Ishikawa (cell line): ENCODE measurements at regions not wholly inside any gene's neighbourhood (a gene's known extent, or its start where the extent isn't known, plus 50 kb on each side); places are given as distances from the start of the nearest gene placed in this dataset.

Experiments used
- EP300 ChIP-seq: IDR thresholded peaks from 2 replicates; pipeline ENCODE4 v1.6.1; 2012; ENCODE audit warnings: borderline replicate concordance
- MAX ChIP-seq: IDR thresholded peaks from 2 replicates; pipeline ENCODE4 v1.6.1; 2012
- NFIC ChIP-seq: IDR thresholded peaks from 2 replicates; pipeline ENCODE4 v1.6.1; 2012
- RAD21 ChIP-seq: IDR thresholded peaks from 2 replicates; pipeline ENCODE4 v1.6.1; 2012; ENCODE audit warnings: low read depth
- REST ChIP-seq: IDR thresholded peaks from 2 replicates; pipeline ENCODE4 v1.6.1; 2012; ENCODE audit warnings: low read depth, mild to moderate bottlenecking
- TAF1 ChIP-seq: IDR thresholded peaks from 2 replicates; pipeline ENCODE4 v1.6.1; 2012; ENCODE audit warnings: low read depth, mild to moderate bottlenecking
- USF1 ChIP-seq: IDR thresholded peaks from 2 replicates; pipeline ENCODE4 v1.6.1; 2012

GRCh38 chr7:113797420-113798010 is 121.3 kb downstream of the PPP1R3A start:
- TF ChIP-seq REST = no peak
- TF ChIP-seq USF1 = no peak
- TF ChIP-seq MAX = no peak
- no peak for TF ChIP-seq RAD21
- no peak for TF ChIP-seq EP300
- TF ChIP-seq NFIC = no peak
- TF ChIP-seq TAF1 = no peak
